ENCODE measurements at regions not wholly inside any gene's neighbourhood (a gene's known extent, or its start where the extent isn't known, plus 50 kb on each side); places are given as distances from the start of the nearest gene placed in this dataset.

GRCh38 chr1:70554341-70554740 is 143.3 kb downstream of the CTH start:
- no peak overlapping the region for H3K4me3 ChIP-seq (ENCODE audit: low read depth, low read length)
- no peak for TF ChIP-seq CTCF (IDR thresholded peaks at IDR 0.05; ENCODE audit: borderline replicate concordance, insufficient read depth, low read depth, low read length)

GRCh38 chr1:70556541-70556940 is 145.5 kb downstream of the CTH start:
- TF ChIP-seq CTCF (IDR thresholded peaks at IDR 0.05; ENCODE audit: borderline replicate concordance, insufficient read depth, low read depth, low read length): no peak
- H3K4me3 ChIP-seq (ENCODE audit: low read depth, low read length): no peak overlapping the region

- TF ChIP-seq CTCF (IDR thresholded peaks at IDR 0.05; ENCODE audit: borderline replicate concordance, insufficient read depth, low read depth, low read length): no peak
- no peak overlapping the region for H3K4me3 ChIP-seq (ENCODE audit: low read depth, low read length)
Observed at GRCh38 chr1:70567167-70567566, 156.1 kb downstream of the CTH start.

GRCh38 chr1:70571191-70571590 is 160.1 kb downstream of the CTH start:
- no peak for TF ChIP-seq CTCF (IDR thresholded peaks at IDR 0.05; ENCODE audit: borderline replicate concordance, insufficient read depth, low read depth, low read length)
- H3K4me3 ChIP-seq (ENCODE audit: low read depth, low read length): no peak overlapping the region

GRCh38 chr1:70573317-70573843 is 162.3 kb downstream of the CTH start:
- no peak for TF ChIP-seq CTCF (IDR thresholded peaks at IDR 0.05; ENCODE audit: borderline replicate concordance, insufficient read depth, low read depth, low read length)
- no peak overlapping the region for H3K4me3 ChIP-seq (ENCODE audit: low read depth, low read length)

- no peak overlapping the region for H3K4me3 ChIP-seq (ENCODE audit: low read depth, low read length)
- TF ChIP-seq CTCF (IDR thresholded peaks at IDR 0.05; ENCODE audit: borderline replicate concordance, insufficient read depth, low read depth, low read length): no peak
Observed at GRCh38 chr1:70581661-70582060, 170.6 kb downstream of the CTH start.

- no peak overlapping the region for H3K4me3 ChIP-seq (ENCODE audit: low read depth, low read length)
- TF ChIP-seq CTCF (IDR thresholded peaks at IDR 0.05; ENCODE audit: borderline replicate concordance, insufficient read depth, low read depth, low read length): no peak
Observed at GRCh38 chr1:70583522-70583921, 172.5 kb downstream of the CTH start.

Measured in GM12875 (cell line).